GM12874 (cell line): ENCODE measurements at regions not wholly inside any gene's neighbourhood (a gene's known extent, or its start where the extent isn't known, plus 50 kb on each side); places are given as distances from the start of the nearest gene placed in this dataset.

ENCODE experiments used
- TF ChIP-seq, protein P1 (sequence below): IDR thresholded peaks from 2 replicates; pipeline ENCODE4 v1.5.1; 2011; ENCODE audit warnings: low read depth, mild to moderate bottlenecking, control low read depth, low read length, moderate library complexity; ENCODE audit not compliant: insufficient read depth

DNA sequence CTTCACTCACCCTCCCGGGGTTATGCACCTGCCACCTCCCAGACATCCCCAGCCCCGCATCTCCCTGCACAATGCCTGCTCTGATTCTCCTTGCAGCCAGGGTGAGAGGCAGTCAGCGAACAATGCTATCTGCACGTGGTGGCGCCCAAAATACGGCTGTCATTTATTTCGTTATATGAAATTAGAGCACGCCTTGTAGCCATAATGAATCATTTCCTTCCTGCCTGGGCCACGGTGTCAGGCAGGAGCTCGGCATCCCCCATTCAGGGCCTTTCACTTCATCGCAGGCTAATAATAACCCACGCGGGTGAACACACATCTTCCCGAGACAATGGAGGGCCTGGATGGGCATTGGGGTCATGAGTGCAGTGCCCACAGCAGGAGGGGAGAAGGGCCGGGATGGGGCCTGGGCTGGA, 143.8 kb upstream of the ZNF507 start:
- TF ChIP-seq, protein P1, sequence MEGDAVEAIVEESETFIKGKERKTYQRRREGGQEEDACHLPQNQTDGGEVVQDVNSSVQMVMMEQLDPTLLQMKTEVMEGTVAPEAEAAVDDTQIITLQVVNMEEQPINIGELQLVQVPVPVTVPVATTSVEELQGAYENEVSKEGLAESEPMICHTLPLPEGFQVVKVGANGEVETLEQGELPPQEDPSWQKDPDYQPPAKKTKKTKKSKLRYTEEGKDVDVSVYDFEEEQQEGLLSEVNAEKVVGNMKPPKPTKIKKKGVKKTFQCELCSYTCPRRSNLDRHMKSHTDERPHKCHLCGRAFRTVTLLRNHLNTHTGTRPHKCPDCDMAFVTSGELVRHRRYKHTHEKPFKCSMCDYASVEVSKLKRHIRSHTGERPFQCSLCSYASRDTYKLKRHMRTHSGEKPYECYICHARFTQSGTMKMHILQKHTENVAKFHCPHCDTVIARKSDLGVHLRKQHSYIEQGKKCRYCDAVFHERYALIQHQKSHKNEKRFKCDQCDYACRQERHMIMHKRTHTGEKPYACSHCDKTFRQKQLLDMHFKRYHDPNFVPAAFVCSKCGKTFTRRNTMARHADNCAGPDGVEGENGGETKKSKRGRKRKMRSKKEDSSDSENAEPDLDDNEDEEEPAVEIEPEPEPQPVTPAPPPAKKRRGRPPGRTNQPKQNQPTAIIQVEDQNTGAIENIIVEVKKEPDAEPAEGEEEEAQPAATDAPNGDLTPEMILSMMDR = no peak

DNA sequence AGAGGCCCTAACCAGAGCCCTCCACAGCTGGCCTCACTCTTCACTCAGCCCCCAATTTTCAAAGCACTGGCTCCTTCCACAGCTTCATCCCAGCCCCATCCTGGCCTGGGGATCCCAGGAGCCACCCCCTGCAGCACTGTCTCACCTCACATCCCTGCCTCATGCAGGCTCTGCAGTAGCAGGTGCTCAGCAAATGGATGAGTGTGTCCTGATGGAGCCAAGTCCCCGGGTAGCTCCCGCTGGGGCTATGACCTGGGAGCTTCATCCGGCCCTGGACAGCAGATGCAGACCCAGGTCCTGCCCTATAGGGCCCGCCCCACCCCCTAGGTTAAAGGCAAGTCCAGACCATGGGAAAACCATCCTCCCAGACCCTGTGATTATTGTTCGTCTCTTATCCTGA, 143.2 kb upstream of the ZNF507 start:
- TF ChIP-seq, protein P1 = no peak

DNA sequence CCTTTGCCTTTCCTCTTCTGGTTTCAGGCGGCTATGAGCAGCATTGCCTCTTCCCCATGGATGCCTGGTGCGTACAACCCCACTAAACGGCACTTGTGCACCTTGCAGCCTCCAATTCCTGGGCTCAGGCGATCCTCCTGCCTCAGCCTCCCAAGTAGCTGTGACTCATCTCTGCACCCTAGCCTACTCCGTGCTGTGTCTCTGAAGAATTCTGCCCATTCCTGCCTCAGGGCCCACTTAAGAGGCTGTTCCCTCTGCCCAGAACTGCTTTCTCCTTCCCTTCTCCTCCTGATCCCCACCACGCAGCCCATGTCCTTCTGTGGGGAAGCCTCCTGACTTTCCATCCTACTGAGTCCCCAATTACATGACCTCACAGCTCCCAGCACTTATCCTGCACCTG, 142.2 kb upstream of the ZNF507 start:
- TF ChIP-seq, protein P1 = no peak

GRCh38 chr19:32206065-32206464, 139.3 kb upstream of the ZNF507 start:
- TF ChIP-seq, protein P1 = no peak

DNA sequence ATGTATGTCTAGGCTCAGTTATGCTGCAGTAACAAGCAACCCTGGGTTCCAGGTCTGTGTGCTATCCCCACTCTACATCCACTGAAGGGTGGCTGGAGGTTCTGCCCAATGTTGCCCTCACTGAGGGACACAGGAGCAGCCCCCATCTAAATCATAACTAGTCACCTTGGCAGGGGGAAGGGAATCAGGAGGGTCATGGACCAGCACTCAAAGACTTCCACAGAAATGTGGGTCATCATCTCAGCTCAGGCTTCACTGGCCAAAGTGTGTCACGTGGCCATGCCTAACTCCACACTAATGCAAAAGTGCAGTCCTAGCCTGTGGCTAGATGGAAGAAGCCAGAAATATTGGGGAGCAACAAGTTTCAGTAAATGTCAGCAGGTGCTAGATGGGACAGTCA, 137.3 kb upstream of the ZNF507 start:
- TF ChIP-seq, protein P1 = no peak

GRCh38 chr19:32219392-32219791, 126.0 kb upstream of the ZNF507 start:
- TF ChIP-seq, protein P1 = no peak

DNA sequence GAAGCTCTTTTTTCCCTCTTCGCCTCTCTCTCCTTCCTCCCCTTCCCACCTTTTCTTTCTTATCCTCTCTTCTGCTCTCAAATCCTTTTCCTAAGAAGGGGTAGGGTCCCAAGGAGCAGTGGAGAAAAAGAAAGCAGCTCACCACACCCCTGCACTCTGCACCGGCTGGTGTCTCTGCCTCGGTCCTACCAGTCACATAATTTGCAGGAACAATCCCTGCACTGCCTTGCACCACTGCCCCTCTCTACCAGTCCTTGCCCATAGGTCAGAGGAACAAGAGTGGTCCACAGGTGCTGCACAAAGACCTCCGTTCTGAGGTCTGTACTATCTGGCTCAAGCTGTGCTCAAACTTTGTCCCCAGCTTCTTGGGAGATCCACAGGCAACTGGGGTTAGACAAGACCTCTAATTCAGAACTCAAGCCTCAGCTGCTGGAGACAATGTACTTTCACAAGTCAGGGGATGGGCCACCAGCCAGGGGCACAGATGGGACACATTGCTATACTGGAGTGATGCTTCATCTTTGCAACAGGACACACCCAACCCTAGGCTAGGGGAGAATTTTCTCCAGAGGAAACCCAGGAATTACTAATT, 125.4 kb upstream of the ZNF507 start:
- TF ChIP-seq, protein P1 = no peak

DNA sequence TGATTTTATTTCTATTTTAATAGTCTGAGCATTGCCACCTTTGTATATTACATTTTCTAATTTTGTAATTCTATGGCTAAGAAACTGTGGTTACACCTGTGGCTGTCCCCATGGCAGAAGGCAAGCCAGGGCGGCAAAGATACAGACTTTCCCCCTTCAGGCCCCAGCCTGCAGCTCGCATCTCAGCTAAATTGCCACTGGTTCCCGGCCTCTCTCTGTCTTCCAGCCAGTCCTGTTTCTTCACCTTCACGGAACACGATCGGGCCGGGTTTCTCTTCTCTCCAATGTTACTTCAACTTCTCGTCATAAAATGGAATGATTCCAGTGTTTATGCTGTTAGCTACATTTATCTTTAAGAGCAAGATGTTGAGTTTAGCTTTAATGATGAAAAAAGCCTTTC, 124.5 kb upstream of the ZNF507 start:
- TF ChIP-seq, protein P1 = no peak
